Fibroblast of villous mesenchyme (primary cell): ENCODE measurements at regions not wholly inside any gene's neighbourhood (a gene's known extent, or its start where the extent isn't known, plus 50 kb on each side); places are given as distances from the start of the nearest gene placed in this dataset.
"Not testable (repeated sequence)": the region's sequence is repeated elsewhere in the genome, so short reads cannot be mapped to it uniquely, and the experiment has no call there.

Experiments used
- DNase-seq: peaks from one replicate; pipeline ENCODE4 v3.0.0-alpha.2; 2010; ENCODE audit warnings: low read depth
- H3K4me3 ChIP-seq: 2 replicates; pipeline ENCODE4 v1.5.1; 2011; ENCODE audit warnings: low read depth, mild to moderate bottlenecking, low read length
- TF ChIP-seq, protein P1 (sequence below): IDR thresholded peaks from 2 replicates; pipeline ENCODE4 v1.5.1; 2012; ENCODE audit warnings: low read depth, mild to moderate bottlenecking, low read length; ENCODE audit not compliant: insufficient read depth

DNA sequence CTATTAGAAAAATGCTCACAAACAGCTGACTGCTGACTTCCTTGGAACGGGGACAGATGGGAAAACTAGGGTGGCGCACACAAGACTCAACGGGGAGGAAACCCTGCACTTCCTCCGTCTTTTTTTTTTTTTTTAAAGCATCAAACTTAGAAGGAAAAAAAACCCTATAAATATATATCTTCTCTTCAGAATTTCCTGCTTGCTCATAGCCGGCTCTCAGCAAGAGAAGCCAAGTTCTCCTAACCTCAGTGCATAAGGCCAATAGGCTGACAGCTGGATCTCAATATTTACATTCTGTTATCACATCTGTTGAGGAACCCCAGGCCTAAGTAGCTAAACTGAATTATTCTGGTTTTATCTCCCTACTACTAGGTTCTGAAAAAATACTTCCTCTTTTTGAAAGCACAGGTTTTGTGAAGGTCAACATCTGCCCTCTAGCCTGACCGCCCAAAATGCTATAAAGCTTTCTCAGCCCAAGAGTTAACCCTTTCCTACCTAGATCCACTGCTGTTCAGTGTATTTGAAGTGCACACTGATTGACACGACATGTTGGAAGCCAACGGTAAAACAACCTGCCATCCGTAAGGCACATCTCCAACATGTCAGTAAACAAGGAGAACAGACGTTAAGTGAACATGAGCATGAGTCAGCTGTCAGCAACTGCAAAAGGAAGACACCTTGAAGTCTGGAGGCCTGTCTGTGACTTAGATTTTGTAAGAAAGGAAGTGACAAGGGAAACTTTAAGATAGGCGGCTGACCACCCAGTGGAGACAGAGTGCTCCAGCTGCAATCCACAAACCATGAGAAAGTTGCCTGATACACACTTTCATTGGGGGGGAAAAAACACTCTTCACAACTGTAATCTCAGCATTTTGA lies 83.8 kb downstream of the EBLN1 start:
- TF ChIP-seq, protein P1, sequence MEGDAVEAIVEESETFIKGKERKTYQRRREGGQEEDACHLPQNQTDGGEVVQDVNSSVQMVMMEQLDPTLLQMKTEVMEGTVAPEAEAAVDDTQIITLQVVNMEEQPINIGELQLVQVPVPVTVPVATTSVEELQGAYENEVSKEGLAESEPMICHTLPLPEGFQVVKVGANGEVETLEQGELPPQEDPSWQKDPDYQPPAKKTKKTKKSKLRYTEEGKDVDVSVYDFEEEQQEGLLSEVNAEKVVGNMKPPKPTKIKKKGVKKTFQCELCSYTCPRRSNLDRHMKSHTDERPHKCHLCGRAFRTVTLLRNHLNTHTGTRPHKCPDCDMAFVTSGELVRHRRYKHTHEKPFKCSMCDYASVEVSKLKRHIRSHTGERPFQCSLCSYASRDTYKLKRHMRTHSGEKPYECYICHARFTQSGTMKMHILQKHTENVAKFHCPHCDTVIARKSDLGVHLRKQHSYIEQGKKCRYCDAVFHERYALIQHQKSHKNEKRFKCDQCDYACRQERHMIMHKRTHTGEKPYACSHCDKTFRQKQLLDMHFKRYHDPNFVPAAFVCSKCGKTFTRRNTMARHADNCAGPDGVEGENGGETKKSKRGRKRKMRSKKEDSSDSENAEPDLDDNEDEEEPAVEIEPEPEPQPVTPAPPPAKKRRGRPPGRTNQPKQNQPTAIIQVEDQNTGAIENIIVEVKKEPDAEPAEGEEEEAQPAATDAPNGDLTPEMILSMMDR, result no peak
- DNase-seq, result peak; percentile 92
- H3K4me3 ChIP-seq, result no peak overlapping the region

DNA sequence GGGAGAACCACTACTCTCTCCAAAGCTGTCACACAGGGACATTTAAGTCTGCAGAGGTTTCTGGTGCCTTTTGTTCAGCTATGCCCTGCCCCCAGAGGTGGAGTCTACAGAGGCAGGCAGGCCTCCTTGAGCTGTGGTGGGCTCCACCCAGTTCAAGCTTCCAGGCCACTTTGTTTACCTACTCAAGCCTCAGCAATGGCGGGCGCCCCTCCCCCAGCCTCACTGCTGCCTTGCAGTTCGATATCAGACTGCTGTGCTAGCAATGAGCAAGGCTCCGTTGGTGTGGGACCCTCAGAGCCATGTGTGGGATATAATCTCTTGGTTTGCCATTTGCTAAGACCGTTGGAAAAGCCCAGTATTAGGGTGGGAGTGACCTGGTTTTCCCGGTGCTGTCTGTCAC lies 87.0 kb downstream of the EBLN1 start:
- not testable (repeated sequence) for H3K4me3 ChIP-seq, DNase-seq

DNA sequence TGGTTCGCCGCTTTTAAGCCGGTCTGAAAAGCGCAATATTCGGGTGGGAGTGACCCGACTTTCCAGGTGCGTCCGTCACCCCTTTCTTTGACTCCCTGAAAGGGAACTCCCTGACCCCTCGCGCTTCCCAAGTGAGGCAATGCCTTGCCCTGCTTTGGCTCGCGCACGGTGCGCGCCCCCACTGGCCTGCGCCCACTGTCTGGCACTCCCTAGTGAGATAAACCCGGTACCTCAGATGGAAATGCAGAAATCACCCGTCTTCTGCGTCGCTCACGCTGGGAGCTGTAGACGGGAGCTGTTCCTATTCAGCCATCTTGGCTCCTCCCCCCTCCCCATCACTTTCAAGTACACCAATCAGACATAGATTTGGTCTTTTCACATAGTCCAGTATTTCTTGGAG lies 88.2 kb downstream of the EBLN1 start:
- DNase-seq, result not testable (repeated sequence)

GRCh38 chr10:22121181-22121580 lies 96.6 kb downstream of the EBLN1 start:
- not testable (repeated sequence) for DNase-seq, H3K4me3 ChIP-seq

More for the DNA sequence above, 88.2 kb downstream of the EBLN1 start:
- H3K4me3 ChIP-seq, result peak overlapping the region; percentile 12

DNA sequence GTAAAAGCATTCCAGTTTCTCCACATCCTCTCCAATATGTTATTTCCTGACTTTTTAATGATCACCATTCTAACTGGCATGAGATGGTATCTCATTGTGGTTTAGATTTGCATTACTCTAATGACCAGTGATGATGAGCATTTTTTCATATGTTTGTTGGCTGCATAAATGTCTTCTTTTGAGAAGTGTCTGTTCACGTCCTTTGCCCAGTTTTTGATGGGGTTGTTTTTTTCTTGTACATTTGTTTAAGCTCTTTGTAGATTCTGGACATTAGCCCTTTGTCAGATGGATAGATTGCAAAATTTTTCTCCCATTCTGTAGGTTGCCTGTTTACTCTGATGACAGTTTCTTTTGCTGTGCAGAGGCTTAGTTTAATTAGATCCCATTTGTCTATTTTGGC lies 97.7 kb downstream of the EBLN1 start:
- H3K4me3 ChIP-seq, DNase-seq: not testable (repeated sequence)

GRCh38 chr10:22119575-22119974 lies 98.2 kb downstream of the EBLN1 start:
- H3K4me3 ChIP-seq, DNase-seq: not testable (repeated sequence)

DNA sequence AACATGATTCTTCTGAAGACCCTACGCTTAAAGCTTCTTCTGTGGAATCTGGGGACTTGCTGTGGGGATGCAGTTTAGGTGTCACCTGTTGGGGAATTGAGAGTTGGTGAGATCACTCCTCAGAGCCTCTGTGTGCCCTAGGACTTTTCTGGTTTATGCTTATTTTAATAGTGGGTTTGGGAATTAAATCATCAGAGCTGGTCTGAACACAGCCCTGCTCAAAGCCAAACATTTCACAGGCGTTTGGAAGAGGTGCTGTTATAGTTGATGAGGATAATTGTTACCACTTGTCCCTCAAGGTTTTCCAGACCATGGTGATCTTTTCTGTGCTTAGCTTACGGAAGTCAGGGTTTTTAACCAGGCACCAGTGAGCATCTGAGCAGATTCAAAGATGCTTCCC lies 106.1 kb downstream of the EBLN1 start:
- no peak overlapping the region for H3K4me3 ChIP-seq
- no peak for DNase-seq
- TF ChIP-seq, protein P1, result no peak

GRCh38 chr10:22111260-22111659 lies 106.6 kb downstream of the EBLN1 start:
- no peak for DNase-seq
- no peak overlapping the region for H3K4me3 ChIP-seq
- TF ChIP-seq, protein P1, result no peak

- TF ChIP-seq, protein P1, result no peak
- DNase-seq, result peak; percentile 10
These were observed 107.1 kb downstream of the EBLN1 start for GRCh38 chr10:22110761-22111160.

More at GRCh38 chr10:22110761-22111160, 107.1 kb downstream of the EBLN1 start:
- H3K4me3 ChIP-seq, result no peak overlapping the region
